Prostate gland (tissue), 2 donors: ENCODE measurements at regions not wholly inside any gene's neighbourhood (a gene's known extent, or its start where the extent isn't known, plus 50 kb on each side); places are given as distances from the start of the nearest gene placed in this dataset.

Experiments
- DNase-seq: peaks from one replicate; pipeline ENCODE4 v3.0.0-alpha.2; 2019; ENCODE audit warnings: low spot score
- H3K27ac ChIP-seq, 2 donors: fragments of 200-600 bp; sonication (generic); 2 replicates each; pipeline ENCODE4 v1.5.1; 2017 to 2019
- H3K27me3 ChIP-seq: fragments of 200-600 bp; sonication (generic); replicated peaks from 2 replicates; pipeline ENCODE4 v1.5.1; 2019; ENCODE audit not compliant: insufficient read depth
- H3K36me3 ChIP-seq, 2 donors: fragments of 200-600 bp; sonication (generic); 1 replicate in 1 of 2; 2 replicates in 1 of 2; pipeline versions ENCODE4 v1.5.1 to v1.8.1; 2017 to 2019
- H3K4me1 ChIP-seq: fragments of 200-600 bp; sonication (generic); replicated peaks from 2 replicates; pipeline ENCODE4 v1.5.1; 2019
- H3K4me3 ChIP-seq, 2 donors: fragments of 200-600 bp; sonication (generic); 2 replicates each; pipeline ENCODE4 v1.5.1; 2017 to 2019
- H3K9me3 ChIP-seq: fragments of 200-600 bp; sonication (generic); 2 replicates; pipeline ENCODE4 v1.5.1; 2017
- CTCF ChIP-seq, 4 experiments: fragments of 200-600 bp in 2 of 4; fragments of 450-650 bp in 2 of 4; sonication (generic) in 2 of 4; IDR thresholded peaks; 1 replicate in 3 of 4; 2 replicates in 1 of 4; pipeline ENCODE4 v1.5.1; 2016 to 2019; ENCODE audit warnings: antibody characterized with exemption in 4 of 4, mild to moderate bottlenecking in 2 of 4, moderate library complexity in 2 of 4
- POLR2A ChIP-seq: fragments of 450-650 bp; IDR thresholded peaks from one replicate; pipeline ENCODE4 v1.6.1; 2016; ENCODE audit warnings: antibody characterized with exemption, mild to moderate bottlenecking
- POLR2AphosphoS5 ChIP-seq: sonication (generic); formaldehyde crosslinking; IDR thresholded peaks from one replicate; pipeline ENCODE4 v1.6.1; 2017; ENCODE audit warnings: antibody characterized with exemption
- WGBS: methylation state at CpG from one replicate; pipeline ENCODE4 v1.1.5; 2018; 5-methylcytosine and 5-hydroxymethylcytosine counted together
- intact Hi-C: fragments of 100-400 bp; cut with DNase I; formaldehyde crosslinking; loops from one replicate; pipeline ENCODE4 v1.14.2; 2022

GRCh38 chr5:124467745-124468144 lies 278.7 kb downstream of the ZNF608 start:
- TF ChIP-seq CTCF (IDR thresholded peaks at IDR 0.05) (no peak), POLR2AphosphoS5 (no peak), POLR2A (no peak)
- Histone ChIP-seq H3K4me1 (no peaks in the 10 kb centered on the region), H3K4me3 (no peak overlapping the region), H3K9me3 (no peaks in the 10 kb centered on the region), H3K27ac (no peak overlapping the region), H3K27me3 (no peaks in the 10 kb centered on the region), H3K36me3 (no peaks in the 10 kb centered on the region)
- WGBS = 84% methylated on average over 1 of the region's 1 CpG
- no peak for DNase-seq
- intact Hi-C loops = no loop called here

- TF ChIP-seq CTCF (IDR thresholded peaks at IDR 0.05) (no peak), POLR2A (no peak), POLR2AphosphoS5 (no peak)
- no peaks in the 10 kb centered on the region for H3K36me3 ChIP-seq
- H3K27me3 ChIP-seq = no peaks in the 10 kb centered on the region
- no peak overlapping the region for H3K4me3 ChIP-seq
- no peak overlapping the region for H3K27ac ChIP-seq
- WGBS = 70% methylated on average over 4 of the region's 4 CpGs
- intact Hi-C loops = no loop called here
- no peak for DNase-seq
- no peaks in the 10 kb centered on the region for H3K9me3 ChIP-seq
- H3K4me1 ChIP-seq = no peaks in the 10 kb centered on the region
These were observed 280.4 kb downstream of the ZNF608 start for GRCh38 chr5:124466011-124466410.

GRCh38 chr5:124463851-124464250 lies 282.6 kb downstream of the ZNF608 start:
- Histone ChIP-seq H3K27ac (no peak overlapping the region), H3K4me3 (no peak overlapping the region), H3K36me3 (no peaks in the 10 kb centered on the region), H3K4me1 (no peaks in the 10 kb centered on the region), H3K27me3 (no peaks in the 10 kb centered on the region), H3K9me3 (no peaks in the 10 kb centered on the region)
- TF ChIP-seq CTCF (IDR thresholded peaks at IDR 0.05) (no peak), POLR2AphosphoS5 (no peak), POLR2A (no peak)
- DNase-seq = no peak
- intact Hi-C loops = no loop called here
- whole genome bisulfite sequencing = 86% methylated on average over 3 of the region's 3 CpGs

GRCh38 chr5:124462751-124463150 lies 283.7 kb downstream of the ZNF608 start:
- no peaks in the 10 kb centered on the region for H3K4me1 ChIP-seq
- intact Hi-C loops = no loop called here
- no peaks in the 10 kb centered on the region for H3K36me3 ChIP-seq
- no peak for TF ChIP-seq POLR2A
- TF ChIP-seq POLR2AphosphoS5 = no peak
- no peak for TF ChIP-seq CTCF (IDR thresholded peaks at IDR 0.05)
- H3K4me3 ChIP-seq = no peak overlapping the region
- H3K27me3 ChIP-seq = no peaks in the 10 kb centered on the region
- no peak for DNase-seq
- H3K27ac ChIP-seq = no peak overlapping the region
- 75% methylated on average over 4 of the region's 4 CpGs for WGBS
- no peaks in the 10 kb centered on the region for H3K9me3 ChIP-seq

GRCh38 chr5:124461941-124462340 lies 284.5 kb downstream of the ZNF608 start:
- H3K27me3 ChIP-seq = no peaks in the 10 kb centered on the region
- WGBS = 78% methylated on average over 5 of the region's 5 CpGs
- no peaks in the 10 kb centered on the region for H3K4me1 ChIP-seq
- intact Hi-C loops = no loop called here
- no peaks in the 10 kb centered on the region for H3K36me3 ChIP-seq
- no peak for DNase-seq
- TF ChIP-seq POLR2A (no peak), POLR2AphosphoS5 (no peak), CTCF (IDR thresholded peaks at IDR 0.05) (no peak)
- no peaks in the 10 kb centered on the region for H3K9me3 ChIP-seq
- H3K4me3 ChIP-seq = no peak overlapping the region
- H3K27ac ChIP-seq = no peak overlapping the region
